Activated CD4-positive, alpha-beta T cell treated with anti-CD3 and anti-CD28 coated beads, Interleukin-2, amount 10 ng/mL, durations not matched to agents 7 days and 5 days (primary cell): ENCODE measurements at regions not wholly inside any gene's neighbourhood (a gene's known extent, or its start where the extent isn't known, plus 50 kb on each side); places are given as distances from the start of the nearest gene placed in this dataset.
"Not testable (repeated sequence)": the region's sequence is repeated elsewhere in the genome, so short reads cannot be mapped to it uniquely, and the experiment has no call there.

Experiments
- CTCF ChIA-PET: fragments of 350-600 bp; sonication (Branson Sonifier 250); formaldehyde crosslinking; loops from one replicate; lab custom pipeline; 2021; ENCODE audit warnings: antibody characterized with exemption; lab: Charles Lee
- POLR2A ChIA-PET: fragments of 350-600 bp; sonication (Branson Sonifier 250); formaldehyde crosslinking; loops from one replicate; lab custom pipeline; 2021; ENCODE audit warnings: antibody characterized with exemption; lab: Charles Lee
- DNase-seq: peaks from one replicate; pipeline ENCODE4 v3.0.0-alpha.2; 2020
- H3K27ac Mint-ChIP-seq: one replicate; pipeline ENCODE4 v1.8.0; 2021; ENCODE audit warnings: mild to moderate bottlenecking, moderate library complexity, mixed read lengths
- H3K27me3 Mint-ChIP-seq: one replicate; pipeline ENCODE4 v1.8.0; 2021; ENCODE audit warnings: mixed read lengths
- H3K36me3 Mint-ChIP-seq: one replicate; pipeline ENCODE4 v1.8.0; 2021; ENCODE audit warnings: low read depth, mixed read lengths
- H3K4me1 Mint-ChIP-seq: one replicate; pipeline ENCODE4 v1.8.0; 2021; ENCODE audit warnings: mixed read lengths
- H3K4me3 Mint-ChIP-seq: one replicate; pipeline ENCODE4 v1.8.0; 2021; ENCODE audit warnings: mild to moderate bottlenecking, moderate library complexity, mixed read lengths
- H3K9me3 Mint-ChIP-seq: one replicate; pipeline ENCODE4 v1.8.0; 2021; ENCODE audit warnings: mixed read lengths

- Mint-ChIP-seq H3K36me3 (no peaks in the 10 kb centered on the region), H3K4me3 (no peak overlapping the region), H3K4me1 (no peaks in the 10 kb centered on the region), H3K27me3 (no peaks in the 10 kb centered on the region), H3K9me3 (no peaks in the 10 kb centered on the region), H3K27ac (no peak overlapping the region)
- ChIA-PET POLR2A (no interaction called here), CTCF (no interaction called here)
- DNase-seq: no peak
Measured at GRCh38 chr1:189046127-189046526, 1431.5 kb downstream of the BRINP3 start.

DNA sequence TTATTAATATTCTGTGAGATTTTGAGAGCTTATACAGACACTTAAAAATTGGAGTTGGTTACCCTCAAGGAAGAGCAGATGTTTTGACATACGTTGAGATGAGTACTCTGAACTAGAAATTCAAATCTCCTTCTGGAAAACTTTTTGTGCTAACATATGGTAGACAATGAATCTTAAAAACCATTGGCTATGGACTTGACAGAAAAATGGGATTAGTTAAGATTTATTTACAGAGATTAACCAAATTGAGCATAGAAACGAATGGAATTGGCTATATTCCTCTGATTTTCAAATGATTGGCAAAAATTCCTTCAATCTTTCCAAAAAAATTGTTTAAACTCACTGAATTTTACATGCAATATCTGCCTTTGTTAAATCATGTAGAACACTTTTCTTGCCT is 1392.9 kb downstream of the BRINP3 start:
- H3K4me1 Mint-ChIP-seq: no peaks in the 10 kb centered on the region

GRCh38 chr1:189103956-189104355 is 1373.7 kb downstream of the BRINP3 start:
- POLR2A ChIA-PET: no interaction called here
- Mint-ChIP-seq H3K36me3 (no peaks in the 10 kb centered on the region), H3K9me3 (peaks cover 3% of the 10 kb centered on the region), H3K4me1 (no peaks in the 10 kb centered on the region), H3K27me3 (no peaks in the 10 kb centered on the region), H3K4me3 (no peak overlapping the region), H3K27ac (no peak overlapping the region)
- CTCF ChIA-PET: no interaction called here
- DNase-seq: no peak

More for the DNA sequence above, 1392.9 kb downstream of the BRINP3 start:
- ChIA-PET POLR2A (no interaction called here), CTCF (no interaction called here)
- DNase-seq: no peak
- Mint-ChIP-seq H3K36me3 (no peaks in the 10 kb centered on the region), H3K27ac (no peak overlapping the region), H3K27me3 (no peaks in the 10 kb centered on the region), H3K9me3 (no peaks in the 10 kb centered on the region), H3K4me3 (no peak overlapping the region)

GRCh38 chr1:189117072-189117770 is 1360.4 kb downstream of the BRINP3 start:
- Mint-ChIP-seq H3K9me3 (no peaks in the 10 kb centered on the region), H3K4me1 (no peaks in the 10 kb centered on the region), H3K27ac (no peak overlapping the region), H3K4me3 (no peak overlapping the region), H3K36me3 (no peaks in the 10 kb centered on the region), H3K27me3 (no peaks in the 10 kb centered on the region)
- DNase-seq: no peak
- ChIA-PET POLR2A (no interaction called here), CTCF (no interaction called here)

DNA sequence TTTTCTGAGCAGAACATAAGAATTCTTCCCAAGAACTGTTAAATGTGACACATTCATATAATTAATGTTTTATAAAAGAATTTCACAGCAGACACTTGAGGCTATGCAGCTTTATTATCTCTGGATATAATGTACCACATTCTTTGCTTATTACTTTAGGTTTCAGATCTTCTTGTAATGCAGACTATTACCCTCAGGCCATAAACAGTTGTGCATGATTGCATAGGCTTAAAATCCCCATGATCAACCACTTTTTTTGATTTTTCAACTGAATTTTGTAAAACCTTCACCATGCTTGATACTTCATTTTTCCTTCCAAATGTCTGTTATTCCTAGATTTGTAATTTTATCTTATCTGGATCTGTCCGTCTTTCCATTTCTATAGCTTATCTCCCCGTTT is 1355.7 kb downstream of the BRINP3 start:
- H3K9me3 Mint-ChIP-seq: peaks cover 7% of the 10 kb centered on the region
- H3K36me3 Mint-ChIP-seq: no peaks in the 10 kb centered on the region
- H3K4me1 Mint-ChIP-seq: no peaks in the 10 kb centered on the region
- H3K4me3 Mint-ChIP-seq: no peak overlapping the region
- POLR2A ChIA-PET: no interaction called here
- no peak for DNase-seq
- no peak overlapping the region for H3K27ac Mint-ChIP-seq
- CTCF ChIA-PET: no interaction called here
- H3K27me3 Mint-ChIP-seq: no peaks in the 10 kb centered on the region

GRCh38 chr1:189125694-189126093 is 1352.0 kb downstream of the BRINP3 start:
- ChIA-PET POLR2A (no interaction called here), CTCF (no interaction called here)
- Mint-ChIP-seq H3K9me3 (peaks cover 7% of the 10 kb centered on the region), H3K27me3 (no peaks in the 10 kb centered on the region), H3K36me3 (no peaks in the 10 kb centered on the region), H3K27ac (no peak overlapping the region), H3K4me1 (no peaks in the 10 kb centered on the region), H3K4me3 (no peak overlapping the region)
- DNase-seq: no peak

DNA sequence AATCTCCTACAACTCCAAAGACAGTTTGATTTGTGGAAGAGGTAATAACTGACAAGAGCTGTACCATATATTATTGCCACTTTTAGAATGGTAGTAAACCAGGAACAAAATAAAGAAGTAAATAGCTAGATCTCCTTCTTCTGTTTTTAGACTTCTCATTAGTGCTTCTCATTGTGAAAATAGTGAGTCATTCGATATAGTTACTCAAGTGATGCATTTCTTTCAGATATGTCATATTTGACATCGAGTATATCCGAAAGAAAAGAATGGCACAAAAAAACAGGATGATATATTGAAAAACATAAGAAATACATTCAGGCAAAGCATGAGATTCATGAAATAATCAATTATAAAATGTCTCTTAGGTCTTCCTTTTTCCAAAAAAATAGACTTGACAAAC is 1346.1 kb downstream of the BRINP3 start:
- no peaks in the 10 kb centered on the region for H3K27me3 Mint-ChIP-seq
- DNase-seq: no peak

GRCh38 chr1:189139748-189140147 is 1337.9 kb downstream of the BRINP3 start:
- H3K4me1 Mint-ChIP-seq, CTCF ChIA-PET, H3K27ac Mint-ChIP-seq, H3K36me3 Mint-ChIP-seq, H3K27me3 Mint-ChIP-seq, DNase-seq, H3K9me3 Mint-ChIP-seq, H3K4me3 Mint-ChIP-seq, POLR2A ChIA-PET: not testable (repeated sequence)

More for the DNA sequence above, 1346.1 kb downstream of the BRINP3 start:
- H3K27ac Mint-ChIP-seq: no peak overlapping the region
- H3K9me3 Mint-ChIP-seq: peaks cover 5% of the 10 kb centered on the region
- no peaks in the 10 kb centered on the region for H3K36me3 Mint-ChIP-seq
- H3K4me3 Mint-ChIP-seq: no peak overlapping the region
- CTCF ChIA-PET: no interaction called here
- H3K4me1 Mint-ChIP-seq: no peaks in the 10 kb centered on the region
- POLR2A ChIA-PET: no interaction called here

- no peaks in the 10 kb centered on the region for H3K36me3 Mint-ChIP-seq
Measured at GRCh38 chr1:189141056-189141455, 1336.6 kb downstream of the BRINP3 start.

DNA sequence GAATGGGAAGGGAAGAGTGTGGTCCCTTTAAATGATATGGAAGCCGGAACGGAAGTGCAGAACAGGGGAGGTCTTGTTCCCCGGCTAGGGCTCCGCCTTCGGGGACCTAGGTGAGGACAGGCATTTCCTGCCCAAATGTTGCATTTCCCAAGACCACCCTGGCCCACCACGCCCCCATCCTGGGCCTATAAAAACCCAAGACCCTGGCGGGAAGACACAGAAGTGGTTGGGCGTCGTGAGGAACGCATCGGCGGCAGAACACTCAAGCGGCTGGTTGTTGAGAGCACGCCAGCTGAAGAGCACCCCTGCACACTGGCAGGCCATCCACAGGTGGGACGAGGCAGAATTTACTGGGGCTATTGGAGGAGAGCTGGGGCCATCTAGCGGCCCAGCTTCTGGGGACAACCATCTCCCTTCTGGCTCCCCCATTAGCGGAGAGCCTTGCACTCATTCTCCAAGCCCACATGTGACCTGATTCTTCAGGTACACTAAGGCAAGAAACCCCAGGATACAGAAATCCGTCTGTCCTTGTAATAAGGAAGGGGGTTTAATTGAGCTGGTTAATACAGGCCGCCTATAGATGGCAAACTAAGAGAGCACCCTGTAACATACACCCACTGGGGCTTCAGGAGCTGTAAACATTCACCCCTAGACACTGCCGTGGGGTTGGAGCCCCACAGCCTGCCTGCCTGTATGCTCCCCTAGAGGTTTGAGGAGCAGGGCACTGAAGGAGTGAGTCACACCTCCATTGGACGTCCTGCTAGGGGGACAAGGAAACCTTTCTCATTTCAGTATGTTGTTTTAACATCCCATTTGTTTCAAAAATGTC is 1327.9 kb downstream of the BRINP3 start:
- Mint-ChIP-seq H3K9me3 (no peaks in the 10 kb centered on the region), H3K4me1 (no peaks in the 10 kb centered on the region), H3K4me3 (no peak overlapping the region), H3K27ac (no peak overlapping the region), H3K36me3 (no peaks in the 10 kb centered on the region), H3K27me3 (no peaks in the 10 kb centered on the region)
- POLR2A ChIA-PET: no interaction called here
- no peak for DNase-seq
- CTCF ChIA-PET: no interaction called here

More at GRCh38 chr1:189141056-189141455, 1336.6 kb downstream of the BRINP3 start:
- POLR2A ChIA-PET: no interaction called here
- Mint-ChIP-seq H3K9me3 (peaks cover 9% of the 10 kb centered on the region), H3K4me3 (no peak overlapping the region), H3K27ac (no peak overlapping the region), H3K4me1 (no peaks in the 10 kb centered on the region), H3K27me3 (no peaks in the 10 kb centered on the region)
- DNase-seq: no peak
- CTCF ChIA-PET: no interaction called here

DNA sequence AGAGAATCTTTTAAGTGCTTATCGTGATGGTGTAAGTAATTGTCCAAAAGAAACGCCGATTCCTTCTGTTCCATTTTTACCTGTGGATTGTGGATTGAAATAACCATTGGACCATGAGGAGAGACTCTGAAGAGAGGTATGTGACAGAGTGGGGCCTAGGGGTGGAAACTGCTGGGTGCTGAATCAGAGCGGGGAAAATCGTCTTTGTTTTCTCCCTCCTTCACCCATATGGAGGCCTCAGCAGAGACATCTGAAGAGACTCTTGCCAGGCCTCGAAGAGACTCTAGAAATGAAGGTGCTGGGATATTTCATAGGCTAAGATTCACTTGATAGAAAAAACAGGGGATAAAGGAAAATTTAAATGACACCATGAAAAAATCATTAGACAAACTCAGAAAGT is 1327.0 kb downstream of the BRINP3 start:
- H3K4me3 Mint-ChIP-seq: no peak overlapping the region
- CTCF ChIA-PET: no interaction called here
- H3K27me3 Mint-ChIP-seq: no peaks in the 10 kb centered on the region
- H3K36me3 Mint-ChIP-seq: no peaks in the 10 kb centered on the region
- no peak overlapping the region for H3K27ac Mint-ChIP-seq
- no peaks in the 10 kb centered on the region for H3K4me1 Mint-ChIP-seq
- POLR2A ChIA-PET: no interaction called here
- H3K9me3 Mint-ChIP-seq: peaks cover 2% of the 10 kb centered on the region
- no peak for DNase-seq

GRCh38 chr1:189151361-189151760 is 1326.3 kb downstream of the BRINP3 start:
- no peak for DNase-seq
- no peaks in the 10 kb centered on the region for H3K27me3 Mint-ChIP-seq
- ChIA-PET POLR2A (no interaction called here), CTCF (no interaction called here)
- H3K9me3 Mint-ChIP-seq: peaks cover 5% of the 10 kb centered on the region
- no peaks in the 10 kb centered on the region for H3K4me1 Mint-ChIP-seq
- H3K4me3 Mint-ChIP-seq: no peak overlapping the region
- H3K27ac Mint-ChIP-seq: no peak overlapping the region
- no peaks in the 10 kb centered on the region for H3K36me3 Mint-ChIP-seq

DNA sequence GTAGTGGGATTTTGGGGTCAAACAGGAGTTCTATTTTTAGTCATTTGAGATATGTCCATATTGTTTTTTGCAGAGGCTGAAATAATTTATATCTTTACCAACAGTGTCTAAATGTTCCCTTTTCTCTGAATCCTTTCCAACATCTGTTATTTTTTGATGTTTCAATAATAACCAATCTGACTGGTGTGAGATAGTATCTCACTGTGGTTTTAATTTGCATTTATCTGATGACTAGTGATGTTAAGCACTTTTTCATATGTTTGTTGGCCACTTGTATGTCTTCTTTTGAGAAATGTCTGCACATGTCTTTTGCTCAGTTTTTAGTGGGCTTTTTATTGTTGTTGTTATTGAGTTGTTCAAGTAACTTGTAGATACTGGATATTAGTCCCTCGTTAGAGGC is 1325.0 kb downstream of the BRINP3 start:
- H3K4me3 Mint-ChIP-seq: no peak overlapping the region
- no peak overlapping the region for H3K27ac Mint-ChIP-seq
- no peak for DNase-seq
- CTCF ChIA-PET: no interaction called here
- H3K4me1 Mint-ChIP-seq: no peaks in the 10 kb centered on the region
- POLR2A ChIA-PET: no interaction called here
- H3K9me3 Mint-ChIP-seq: peaks cover 5% of the 10 kb centered on the region
- no peaks in the 10 kb centered on the region for H3K27me3 Mint-ChIP-seq
- no peaks in the 10 kb centered on the region for H3K36me3 Mint-ChIP-seq
